Thyroid gland (tissue), 4 donors: ENCODE measurements at regions not wholly inside any gene's neighbourhood (a gene's known extent, or its start where the extent isn't known, plus 50 kb on each side); places are given as distances from the start of the nearest gene placed in this dataset.

Source experiments
- POLR2A ChIP-seq, 2 donors: fragments of 450-650 bp; IDR thresholded peaks; one replicate each; pipeline ENCODE4 v1.6.1; 2017; ENCODE audit warnings: antibody characterized with exemption in 2 of 2, mild to moderate bottlenecking in 2 of 2, moderate library complexity in 1 of 2
- TF ChIP-seq, protein P1 (sequence below), 6 experiments: fragments of 200-600 bp in 3 of 6; fragments of 450-650 bp in 3 of 6; sonication (generic) in 3 of 6; IDR thresholded peaks; one replicate each; pipeline ENCODE4 v1.5.1; 2016 to 2019; ENCODE audit warnings: antibody characterized with exemption in 6 of 6, mild to moderate bottlenecking in 2 of 6, inconsistent platforms in 1 of 6, moderate library complexity in 1 of 6

DNA sequence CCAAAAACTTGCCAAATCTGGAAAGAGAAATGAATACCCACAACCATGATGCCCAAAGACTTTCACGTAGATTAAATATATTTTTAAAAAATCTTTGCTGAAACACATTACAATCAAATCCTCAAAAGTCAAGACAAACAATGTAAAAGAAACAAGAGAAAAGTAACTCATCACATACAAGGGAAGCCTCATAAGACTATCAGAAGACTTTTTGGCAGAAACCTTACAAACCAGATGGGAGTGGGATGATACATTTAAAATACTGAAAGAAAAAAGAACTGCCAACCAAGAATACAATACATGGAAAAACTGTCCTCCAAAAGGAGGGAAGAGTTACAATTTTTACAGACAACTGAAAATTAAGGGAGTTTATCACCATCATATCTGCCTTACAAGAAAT is 319.0 kb upstream of the INTU start:
- TF ChIP-seq, protein P1, sequence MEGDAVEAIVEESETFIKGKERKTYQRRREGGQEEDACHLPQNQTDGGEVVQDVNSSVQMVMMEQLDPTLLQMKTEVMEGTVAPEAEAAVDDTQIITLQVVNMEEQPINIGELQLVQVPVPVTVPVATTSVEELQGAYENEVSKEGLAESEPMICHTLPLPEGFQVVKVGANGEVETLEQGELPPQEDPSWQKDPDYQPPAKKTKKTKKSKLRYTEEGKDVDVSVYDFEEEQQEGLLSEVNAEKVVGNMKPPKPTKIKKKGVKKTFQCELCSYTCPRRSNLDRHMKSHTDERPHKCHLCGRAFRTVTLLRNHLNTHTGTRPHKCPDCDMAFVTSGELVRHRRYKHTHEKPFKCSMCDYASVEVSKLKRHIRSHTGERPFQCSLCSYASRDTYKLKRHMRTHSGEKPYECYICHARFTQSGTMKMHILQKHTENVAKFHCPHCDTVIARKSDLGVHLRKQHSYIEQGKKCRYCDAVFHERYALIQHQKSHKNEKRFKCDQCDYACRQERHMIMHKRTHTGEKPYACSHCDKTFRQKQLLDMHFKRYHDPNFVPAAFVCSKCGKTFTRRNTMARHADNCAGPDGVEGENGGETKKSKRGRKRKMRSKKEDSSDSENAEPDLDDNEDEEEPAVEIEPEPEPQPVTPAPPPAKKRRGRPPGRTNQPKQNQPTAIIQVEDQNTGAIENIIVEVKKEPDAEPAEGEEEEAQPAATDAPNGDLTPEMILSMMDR (IDR thresholded peaks at IDR 0.05), result no peak
- TF ChIP-seq POLR2A (IDR thresholded peaks at IDR 0.05), result no peak
